Mucosa of descending colon (tissue), 3 donors: ENCODE measurements at regions not wholly inside any gene's neighbourhood (a gene's known extent, or its start where the extent isn't known, plus 50 kb on each side); places are given as distances from the start of the nearest gene placed in this dataset.

Experiments
- ATAC-seq: fragments of 200-7000 bp; cut with Tn5 transposase; one replicate; pipeline ENCODE4 v1.9.1; 2020; ENCODE audit warnings: mild to moderate bottlenecking, moderate library complexity
- DNase-seq, 3 donors: peaks; one replicate each; pipeline ENCODE4 v3.0.0-alpha.2; 2020
- H3K36me3 ChIP-seq: fragments of 200-600 bp; one replicate; pipeline ENCODE4 v1.8.0; 2021; ENCODE audit warnings: low read depth, mild to moderate bottlenecking
- H3K4me1 ChIP-seq: fragments of 200-600 bp; one replicate; pipeline ENCODE4 v1.8.0; 2021; ENCODE audit warnings: low read depth, mild to moderate bottlenecking
- H3K4me3 ChIP-seq: fragments of 200-600 bp; one replicate; pipeline ENCODE4 v1.8.0; 2021; ENCODE audit warnings: mild to moderate bottlenecking
- H3K9me3 ChIP-seq: fragments of 200-600 bp; one replicate; pipeline ENCODE4 v1.8.0; 2021; ENCODE audit warnings: mild to moderate bottlenecking
- intact Hi-C, 2 donors: fragments of 100-400 bp; cut with DNase I in 1 of 2; cut with micrococcal nuclease in 1 of 2; formaldehyde crosslinking; loops; one replicate each; pipeline versions ENCODE4 v1.11.0 to v1.11.1; 2022; cut with DNase I, micrococcal nuclease
- TF ChIP-seq, protein P1 (sequence below): fragments of 200-600 bp; IDR thresholded peaks from one replicate; pipeline ENCODE4 v1.8.0; 2022; ENCODE audit warnings: antibody characterized with exemption, mild to moderate bottlenecking
- donor health status: DM: no; HTN: no; CAD: no; lungs with moderate emphysema.
- donor health status: DM: no; HTN: no; CAD: no.
- donor health status: DM: no; HTN: yes; CAD: no.

DNA sequence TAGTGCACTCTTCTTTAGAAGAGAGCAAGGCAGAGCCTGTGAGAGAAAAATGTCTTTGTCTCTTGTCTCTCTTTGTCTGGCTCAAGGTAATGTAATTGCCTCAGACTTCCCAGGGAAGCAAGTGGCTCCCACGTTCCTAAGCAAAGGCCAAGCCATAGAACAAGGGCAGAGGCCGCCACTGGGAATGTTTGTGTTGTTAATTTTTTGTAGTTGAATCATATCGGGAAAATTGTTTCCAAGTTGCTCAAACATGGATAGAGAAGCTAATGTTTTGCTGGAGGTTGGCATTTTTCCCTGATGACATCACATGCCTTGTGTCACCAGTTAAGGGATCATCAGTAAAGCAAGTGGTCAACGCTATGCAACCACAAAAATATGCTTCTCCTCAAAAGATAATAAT lies 211.5 kb upstream of the FOXA2 start:
- Histone ChIP-seq H3K9me3 (no peaks in the 10 kb centered on the region), H3K36me3 (no peaks in the 10 kb centered on the region), H3K4me3 (no peak overlapping the region), H3K4me1 (no peaks in the 10 kb centered on the region)
- DNase-seq (peak in 1 of 3 donors; percentile 34), ATAC-seq (no peak)
- TF ChIP-seq, protein P1, sequence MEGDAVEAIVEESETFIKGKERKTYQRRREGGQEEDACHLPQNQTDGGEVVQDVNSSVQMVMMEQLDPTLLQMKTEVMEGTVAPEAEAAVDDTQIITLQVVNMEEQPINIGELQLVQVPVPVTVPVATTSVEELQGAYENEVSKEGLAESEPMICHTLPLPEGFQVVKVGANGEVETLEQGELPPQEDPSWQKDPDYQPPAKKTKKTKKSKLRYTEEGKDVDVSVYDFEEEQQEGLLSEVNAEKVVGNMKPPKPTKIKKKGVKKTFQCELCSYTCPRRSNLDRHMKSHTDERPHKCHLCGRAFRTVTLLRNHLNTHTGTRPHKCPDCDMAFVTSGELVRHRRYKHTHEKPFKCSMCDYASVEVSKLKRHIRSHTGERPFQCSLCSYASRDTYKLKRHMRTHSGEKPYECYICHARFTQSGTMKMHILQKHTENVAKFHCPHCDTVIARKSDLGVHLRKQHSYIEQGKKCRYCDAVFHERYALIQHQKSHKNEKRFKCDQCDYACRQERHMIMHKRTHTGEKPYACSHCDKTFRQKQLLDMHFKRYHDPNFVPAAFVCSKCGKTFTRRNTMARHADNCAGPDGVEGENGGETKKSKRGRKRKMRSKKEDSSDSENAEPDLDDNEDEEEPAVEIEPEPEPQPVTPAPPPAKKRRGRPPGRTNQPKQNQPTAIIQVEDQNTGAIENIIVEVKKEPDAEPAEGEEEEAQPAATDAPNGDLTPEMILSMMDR, result no peak
- intact Hi-C loops, result no loop called here

DNA sequence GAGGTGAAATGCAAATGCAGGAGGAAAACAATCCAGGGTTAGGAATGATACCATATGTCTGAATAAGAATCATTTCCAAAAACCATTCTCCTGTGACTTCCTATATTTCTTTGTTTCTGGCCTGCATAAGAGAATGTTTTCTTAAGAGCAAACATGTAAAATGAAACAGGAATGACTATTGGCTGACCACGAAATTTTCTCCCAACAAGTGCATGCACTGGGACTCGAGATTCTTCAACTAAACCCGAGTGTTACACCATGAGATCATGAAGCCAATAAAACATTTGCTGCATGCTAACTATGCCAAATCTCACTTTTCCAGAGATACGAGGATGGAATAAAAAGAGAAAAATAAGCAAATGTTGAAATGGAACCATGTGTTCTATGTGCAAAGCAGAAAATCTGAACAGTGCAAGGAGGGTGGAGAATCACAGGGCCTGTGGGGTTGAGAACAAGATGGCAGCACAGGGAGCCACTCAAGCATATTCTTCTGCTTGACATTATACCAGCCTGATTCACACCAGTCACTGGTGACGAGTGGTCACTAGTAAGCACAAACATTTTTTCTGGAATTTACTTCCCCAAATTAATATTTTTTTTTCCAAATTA lies 212.2 kb upstream of the FOXA2 start:
- intact Hi-C loops, result no loop called here
- Histone ChIP-seq H3K9me3 (no peaks in the 10 kb centered on the region), H3K4me1 (no peaks in the 10 kb centered on the region), H3K36me3 (no peaks in the 10 kb centered on the region), H3K4me3 (no peak overlapping the region)
- TF ChIP-seq, protein P1, result no peak
- ATAC-seq (no peak), DNase-seq (no peak)

GRCh38 chr20:22797103-22797502 lies 212.7 kb upstream of the FOXA2 start:
- Histone ChIP-seq H3K36me3 (no peaks in the 10 kb centered on the region), H3K9me3 (no peaks in the 10 kb centered on the region), H3K4me1 (no peaks in the 10 kb centered on the region), H3K4me3 (no peak overlapping the region)
- TF ChIP-seq, protein P1, result no peak
- ATAC-seq (no peak), DNase-seq (no peak)
- intact Hi-C loops, result no loop called here

DNA sequence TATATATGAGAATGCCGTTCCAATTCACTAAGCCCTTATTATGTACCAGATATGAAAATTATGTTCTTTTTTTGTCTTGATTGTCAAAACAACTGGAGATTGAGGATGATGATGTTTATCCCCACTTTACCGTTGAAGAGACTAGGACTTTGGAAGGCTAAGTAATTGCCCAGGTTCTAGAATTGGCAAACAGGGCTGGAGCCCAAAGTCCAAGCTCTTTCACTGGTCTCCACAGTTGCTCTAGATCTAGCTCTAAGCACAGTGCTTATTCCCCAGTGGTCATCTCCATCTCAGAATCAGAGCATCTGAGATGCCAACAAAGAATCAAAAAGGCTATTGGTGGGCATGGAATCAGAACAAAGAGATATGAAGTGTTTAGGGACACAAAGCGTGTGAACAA lies 215.3 kb upstream of the FOXA2 start:
- Histone ChIP-seq H3K4me3 (no peak overlapping the region), H3K36me3 (no peaks in the 10 kb centered on the region), H3K9me3 (no peaks in the 10 kb centered on the region), H3K4me1 (no peaks in the 10 kb centered on the region)
- intact Hi-C loops, result no loop called here
- DNase-seq, result no peak
- TF ChIP-seq, protein P1, result no peak
- no peak for ATAC-seq

GRCh38 chr20:22800129-22800528 lies 215.8 kb upstream of the FOXA2 start:
- TF ChIP-seq, protein P1, result no peak
- Histone ChIP-seq H3K4me1 (no peaks in the 10 kb centered on the region), H3K9me3 (no peaks in the 10 kb centered on the region), H3K4me3 (no peak overlapping the region), H3K36me3 (no peaks in the 10 kb centered on the region)
- no peak for DNase-seq
- intact Hi-C loops, result no loop called here
- ATAC-seq, result no peak

- H3K36me3 ChIP-seq, result no peaks in the 10 kb centered on the region
- DNase-seq (no peak), ATAC-seq (no peak)
- H3K4me3 ChIP-seq, result no peak overlapping the region
- intact Hi-C loops, result no loop called here
- no peaks in the 10 kb centered on the region for H3K9me3 ChIP-seq
- TF ChIP-seq, protein P1, result no peak
- no peaks in the 10 kb centered on the region for H3K4me1 ChIP-seq
Measured at GRCh38 chr20:22801528-22801927, 217.2 kb upstream of the FOXA2 start.
